ENCODE measurements at regions not wholly inside any gene's neighbourhood (a gene's known extent, or its start where the extent isn't known, plus 50 kb on each side); places are given as distances from the start of the nearest gene placed in this dataset.

DNA sequence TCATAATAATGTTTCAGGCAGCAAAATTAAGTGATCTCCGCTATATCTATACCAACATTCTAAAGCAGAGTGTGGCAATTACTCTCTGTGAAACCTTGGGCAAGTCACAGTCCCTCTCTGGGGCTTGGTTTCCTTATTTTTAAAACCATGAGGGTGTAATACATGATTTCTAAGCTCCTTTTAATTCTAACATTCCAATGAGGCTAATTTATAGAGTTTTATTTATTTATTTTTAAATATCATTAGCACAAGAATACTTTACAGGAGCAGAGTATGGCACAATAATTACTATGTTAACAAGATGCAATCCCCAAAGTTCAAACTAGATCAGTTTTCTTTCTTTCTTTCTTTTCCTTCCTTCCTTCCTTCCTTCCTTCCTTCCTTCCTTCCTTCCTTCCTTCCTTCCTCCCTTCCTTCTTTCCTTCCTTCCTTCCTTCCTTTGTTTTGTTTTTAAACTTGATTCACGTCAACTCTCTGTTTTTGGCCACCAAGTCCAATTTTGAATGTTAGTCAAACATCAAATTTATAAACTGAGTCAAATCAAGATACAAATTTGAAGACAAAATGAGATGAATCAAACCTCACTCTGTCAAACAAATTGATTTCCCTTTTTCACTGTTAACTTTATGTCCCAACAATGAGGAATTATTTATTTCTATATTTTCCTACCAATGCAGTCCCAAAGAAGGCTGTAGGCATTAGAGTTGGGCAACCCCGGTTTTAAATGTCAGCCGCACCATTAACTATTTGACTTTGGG is 50.2 kb upstream of the GPR174 start:
- no peak for DNase-seq
- intact Hi-C loops (cut with DNase I; ENCODE audit: low total_unique reads) = no loop called here
- H3K9me3 ChIP-seq = no peaks in the 10 kb centered on the region
- H3K27ac ChIP-seq = no peak overlapping the region
- no peak for TF ChIP-seq CTCF (IDR thresholded peaks at IDR 0.05)
- no peaks in the 10 kb centered on the region for H3K4me1 ChIP-seq
- H3K4me3 ChIP-seq = no peak overlapping the region
- H3K27me3 ChIP-seq = no peaks in the 10 kb centered on the region
- H3K36me3 ChIP-seq = no peaks in the 10 kb centered on the region

Measured in tibial artery (tissue), 4 donors.